ENCODE measurements at regions not wholly inside any gene's neighbourhood (a gene's known extent, or its start where the extent isn't known, plus 50 kb on each side); places are given as distances from the start of the nearest gene placed in this dataset.

DNA sequence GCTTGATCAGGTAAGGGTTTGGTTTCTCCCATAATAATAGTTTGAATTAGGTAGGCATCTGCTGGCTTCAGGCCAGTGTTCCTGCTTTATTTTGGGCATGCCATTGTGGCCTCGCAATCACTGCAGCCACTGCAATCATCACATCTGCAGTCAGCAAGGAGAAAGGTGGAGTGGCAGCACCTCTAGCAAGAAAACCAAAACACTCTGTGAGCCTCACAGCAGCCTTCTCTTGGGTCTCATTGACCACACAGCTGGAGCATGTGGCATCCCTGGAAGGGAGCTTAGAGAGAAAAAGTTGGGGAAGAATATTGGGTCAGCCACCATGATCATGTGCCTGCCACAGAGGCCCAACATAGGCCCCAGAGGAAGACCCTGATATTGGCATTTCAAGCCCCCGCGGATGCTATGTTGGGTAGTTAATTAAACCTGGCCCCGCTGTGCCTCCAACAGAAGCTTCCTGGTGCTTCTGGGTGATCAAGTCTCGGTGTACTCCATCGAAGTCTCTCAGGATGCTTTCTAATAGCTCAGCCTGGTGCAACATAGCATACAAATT, 158.0 kb upstream of the UBE2E1 start:
- no peak for TF ChIP-seq EZH2 (IDR thresholded peaks at IDR 0.05; ENCODE audit: borderline replicate concordance, low read depth, low read length, severe bottlenecking)
- TF ChIP-seq, protein P1, sequence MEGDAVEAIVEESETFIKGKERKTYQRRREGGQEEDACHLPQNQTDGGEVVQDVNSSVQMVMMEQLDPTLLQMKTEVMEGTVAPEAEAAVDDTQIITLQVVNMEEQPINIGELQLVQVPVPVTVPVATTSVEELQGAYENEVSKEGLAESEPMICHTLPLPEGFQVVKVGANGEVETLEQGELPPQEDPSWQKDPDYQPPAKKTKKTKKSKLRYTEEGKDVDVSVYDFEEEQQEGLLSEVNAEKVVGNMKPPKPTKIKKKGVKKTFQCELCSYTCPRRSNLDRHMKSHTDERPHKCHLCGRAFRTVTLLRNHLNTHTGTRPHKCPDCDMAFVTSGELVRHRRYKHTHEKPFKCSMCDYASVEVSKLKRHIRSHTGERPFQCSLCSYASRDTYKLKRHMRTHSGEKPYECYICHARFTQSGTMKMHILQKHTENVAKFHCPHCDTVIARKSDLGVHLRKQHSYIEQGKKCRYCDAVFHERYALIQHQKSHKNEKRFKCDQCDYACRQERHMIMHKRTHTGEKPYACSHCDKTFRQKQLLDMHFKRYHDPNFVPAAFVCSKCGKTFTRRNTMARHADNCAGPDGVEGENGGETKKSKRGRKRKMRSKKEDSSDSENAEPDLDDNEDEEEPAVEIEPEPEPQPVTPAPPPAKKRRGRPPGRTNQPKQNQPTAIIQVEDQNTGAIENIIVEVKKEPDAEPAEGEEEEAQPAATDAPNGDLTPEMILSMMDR (IDR thresholded peaks at IDR 0.05; ENCODE audit: extremely low read depth in 1 of 2, insufficient read depth in 1 of 2, low read depth in 1 of 2, low read length in 2 of 2), result no peak
- no peak for TF ChIP-seq POLR2A (IDR thresholded peaks at IDR 0.05; ENCODE audit: low read depth, low read length)

All from endothelial cell of umbilical vein (primary cell).